NCI-H1930 (cell line): ENCODE measurements at regions not wholly inside any gene's neighbourhood (a gene's known extent, or its start where the extent isn't known, plus 50 kb on each side); places are given as distances from the start of the nearest gene placed in this dataset.

Experiments
- DNase-seq, 2 experiments: peaks; one replicate each; lab custom pipeline; 2025; lab: John Stamatoyannopoulos, UW

DNA sequence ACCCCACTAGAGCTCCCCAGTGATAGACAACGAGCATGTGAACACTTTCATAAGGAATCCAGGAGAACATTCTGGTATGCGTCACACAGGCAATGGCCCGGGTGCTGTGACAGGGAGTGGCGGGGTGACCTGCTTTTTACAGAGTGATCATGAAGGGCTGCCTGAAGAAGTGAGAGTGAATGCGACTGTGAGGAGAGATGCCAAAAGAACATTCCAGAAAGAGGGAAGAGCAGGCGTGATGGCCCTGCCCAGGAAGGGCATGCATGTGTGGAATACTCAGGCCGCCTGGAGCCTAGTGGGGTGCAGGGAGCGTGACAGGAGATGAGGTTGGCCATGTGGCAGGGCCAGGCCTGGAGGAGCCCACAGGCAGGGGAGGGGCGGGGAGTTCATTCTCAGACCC lies 53.8 kb downstream of the FZD10 start:
- DNase-seq: no peak

GRCh38 chr12:130218682-130219081 lies 56.4 kb downstream of the FZD10 start:
- no peak for DNase-seq

- DNase-seq: no peak
These were observed 57.9 kb downstream of the FZD10 start for GRCh38 chr12:130219929-130220705.

DNA sequence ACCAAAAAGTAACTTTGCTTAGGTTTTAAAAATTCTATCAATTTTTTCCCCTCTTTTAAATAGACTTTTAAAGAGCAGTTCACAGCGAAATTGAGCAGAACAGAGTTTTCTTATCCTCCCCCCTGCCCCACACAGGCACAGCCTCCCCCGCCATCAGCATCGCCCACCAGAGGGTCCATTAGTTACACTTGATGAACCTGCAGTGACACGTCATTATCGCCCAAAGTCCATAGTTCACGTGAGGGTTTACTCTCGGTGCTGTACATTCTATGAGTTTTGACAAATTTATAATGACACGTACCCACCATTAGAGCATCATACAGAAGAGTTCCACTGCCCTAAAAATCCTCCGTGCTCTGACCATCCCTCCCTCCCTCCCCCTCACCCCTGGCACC lies 58.4 kb downstream of the FZD10 start:
- no peak for DNase-seq

GRCh38 chr12:130222519-130223218 lies 60.4 kb downstream of the FZD10 start:
- no peak for DNase-seq

- no peak for DNase-seq
These were observed 61.5 kb downstream of the FZD10 start for GRCh38 chr12:130223767-130224244.

GRCh38 chr12:130224613-130225012 lies 62.3 kb downstream of the FZD10 start:
- no peak for DNase-seq

DNA sequence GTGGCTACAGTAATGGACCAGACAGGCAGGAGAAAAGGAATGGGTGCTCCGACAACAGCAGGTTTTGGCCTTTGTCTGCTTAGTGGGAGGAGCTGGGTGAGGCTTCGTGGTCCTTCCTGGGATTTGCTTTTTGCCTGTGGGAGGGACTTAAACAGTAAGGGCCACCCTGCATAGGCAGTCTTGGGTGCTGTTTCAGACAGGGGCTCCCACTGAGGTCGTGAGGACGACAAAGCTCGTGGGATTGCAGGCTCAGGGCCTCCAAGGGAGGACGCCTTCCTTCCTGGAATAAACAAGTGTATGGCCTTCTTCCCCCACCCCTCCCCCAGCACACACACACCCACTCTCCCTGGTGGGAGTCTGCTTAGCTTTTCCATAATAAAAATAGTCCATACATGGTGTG lies 63.1 kb downstream of the FZD10 start:
- DNase-seq: no peak

DNA sequence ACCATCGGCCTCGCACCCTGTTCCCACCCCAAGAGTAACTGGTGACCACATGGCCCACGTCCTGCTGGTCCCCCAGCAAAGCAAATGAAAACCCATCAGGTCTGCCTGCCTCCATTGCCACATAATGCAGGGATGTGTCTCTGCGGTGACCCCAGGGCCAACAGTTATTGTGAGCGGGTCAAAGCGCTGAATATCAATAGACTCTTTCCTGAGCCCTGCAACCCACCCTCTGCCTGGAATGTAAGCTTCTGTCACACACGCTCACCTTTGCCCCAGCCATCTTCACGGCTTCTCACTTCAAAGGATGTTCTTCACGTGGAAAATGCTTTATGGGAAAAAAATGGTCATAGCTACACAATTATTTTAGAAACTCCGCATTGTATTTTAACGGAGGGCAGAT lies 63.9 kb downstream of the FZD10 start:
- no peak for DNase-seq

DNA sequence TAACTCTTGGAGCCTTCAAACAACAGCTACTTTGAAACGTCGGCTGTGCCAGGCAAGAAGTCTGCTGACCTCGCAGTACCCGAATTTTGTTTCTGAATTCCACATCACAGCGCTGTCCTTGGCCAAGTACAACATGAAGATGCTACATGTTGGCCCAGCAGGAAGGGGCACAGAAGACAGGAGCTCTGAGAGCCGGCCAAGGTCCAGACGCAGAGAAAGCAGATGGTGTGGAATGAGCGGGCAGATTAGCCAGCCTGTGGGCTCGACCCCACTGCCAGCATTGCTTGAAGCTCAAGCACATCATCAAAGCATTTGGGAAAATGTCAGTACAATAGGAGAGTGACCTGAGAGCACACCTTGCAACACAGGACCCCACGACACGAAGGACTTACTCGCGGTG lies 64.5 kb downstream of the FZD10 start:
- DNase-seq: no peak

- DNase-seq: no peak
These were observed 65.4 kb downstream of the FZD10 start for GRCh38 chr12:130227641-130228040.

- no peak for DNase-seq
These were observed 74.2 kb downstream of the FZD10 start for GRCh38 chr12:130236446-130236845.

DNA sequence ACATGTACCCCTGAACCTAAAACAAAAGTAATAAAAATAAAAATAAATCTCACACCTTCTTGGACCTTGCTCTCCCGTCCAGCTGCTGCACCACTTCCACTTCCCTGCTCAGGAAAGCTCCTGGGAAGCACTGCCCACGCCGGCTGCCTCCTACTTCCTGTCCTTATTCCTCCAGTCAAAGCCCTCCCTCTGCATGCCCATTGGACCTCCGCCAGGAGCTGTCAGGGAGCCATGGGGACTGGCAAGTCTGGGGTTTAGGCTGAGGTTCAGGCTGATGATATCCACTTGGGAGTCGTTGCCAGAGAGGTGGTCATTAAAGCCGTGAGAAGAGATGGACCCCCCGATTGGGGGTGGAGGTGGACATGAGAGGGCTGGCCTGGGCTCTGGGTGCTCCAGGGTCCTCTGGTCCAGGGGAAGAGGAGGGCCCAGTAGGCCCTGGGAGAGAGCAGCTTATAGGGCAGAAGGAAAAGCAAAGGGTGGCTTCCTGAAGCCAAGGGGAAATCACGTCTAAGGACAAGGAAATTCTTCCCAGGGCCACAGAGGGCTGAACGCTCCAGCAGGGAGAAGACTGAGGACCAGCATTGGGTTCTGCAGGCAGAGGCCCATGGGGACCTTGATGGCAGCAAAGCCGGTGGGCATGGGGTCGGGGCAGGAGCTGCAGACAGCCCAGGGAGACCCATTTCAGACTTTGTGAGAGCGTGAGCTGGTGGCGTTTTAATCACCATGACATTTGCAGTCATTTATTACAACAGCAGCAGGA lies 78.7 kb downstream of the FZD10 start:
- no peak for DNase-seq

DNA sequence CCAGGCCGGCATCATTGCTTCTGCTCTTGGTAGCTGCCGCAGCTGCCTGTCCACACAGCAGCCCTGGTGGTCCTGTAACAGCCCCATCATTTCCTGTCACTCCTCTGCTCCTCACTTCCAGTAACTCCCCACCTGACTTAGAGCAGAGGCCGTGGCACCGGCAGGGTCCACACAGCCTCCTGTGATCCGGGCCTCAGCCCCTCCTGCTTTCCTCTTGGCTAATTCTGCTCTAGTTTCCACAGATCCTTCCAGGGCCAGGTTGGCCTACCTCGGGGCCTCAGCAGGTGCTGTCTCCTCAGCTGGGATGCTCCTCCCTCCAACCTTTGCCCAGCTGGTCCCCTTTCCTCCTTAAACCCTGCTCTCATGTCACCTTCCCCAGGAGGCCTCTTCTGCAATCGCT lies 80.2 kb downstream of the FZD10 start:
- DNase-seq: no peak

DNA sequence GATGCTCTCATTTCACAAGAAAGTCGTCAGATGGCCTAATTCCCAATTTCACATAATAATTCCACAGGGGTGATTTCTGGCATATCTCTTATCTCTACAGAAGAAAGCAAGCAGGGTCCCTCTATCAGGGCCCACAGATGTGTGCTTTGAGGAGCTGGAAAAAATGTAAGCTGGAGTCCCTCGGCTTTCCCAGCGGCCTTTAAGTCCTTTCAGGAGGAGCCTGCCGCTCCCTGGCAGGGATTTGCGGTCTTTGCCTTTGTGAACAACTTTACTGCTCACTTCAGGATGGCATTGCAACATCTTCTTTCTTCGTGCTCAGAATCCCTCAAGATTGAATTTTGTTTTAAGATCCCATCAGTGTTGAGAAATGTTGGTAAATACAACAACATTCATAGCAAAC lies 83.0 kb downstream of the FZD10 start:
- DNase-seq: no peak

DNA sequence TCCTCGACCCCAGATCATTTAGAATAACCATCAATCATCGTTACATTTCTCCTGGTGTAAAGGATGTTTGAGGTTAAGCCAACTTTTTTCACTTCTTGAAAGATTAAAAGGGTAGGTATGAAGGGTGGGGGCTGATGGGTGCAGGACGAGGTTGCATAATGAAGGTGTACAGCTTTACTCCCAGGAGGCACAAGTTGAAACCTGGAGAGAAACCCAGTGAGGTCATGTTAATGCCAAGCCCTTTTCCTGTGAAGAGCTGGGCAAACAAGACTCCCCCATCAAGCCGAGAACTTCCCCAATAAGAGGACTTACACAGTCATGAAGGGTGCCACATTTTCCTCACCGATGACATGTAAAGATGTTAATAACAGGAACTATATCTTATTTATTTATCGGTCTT lies 84.3 kb downstream of the FZD10 start:
- DNase-seq: no peak

- DNase-seq: no peak
These were observed 85.5 kb downstream of the FZD10 start for GRCh38 chr12:130247634-130248237.

DNA sequence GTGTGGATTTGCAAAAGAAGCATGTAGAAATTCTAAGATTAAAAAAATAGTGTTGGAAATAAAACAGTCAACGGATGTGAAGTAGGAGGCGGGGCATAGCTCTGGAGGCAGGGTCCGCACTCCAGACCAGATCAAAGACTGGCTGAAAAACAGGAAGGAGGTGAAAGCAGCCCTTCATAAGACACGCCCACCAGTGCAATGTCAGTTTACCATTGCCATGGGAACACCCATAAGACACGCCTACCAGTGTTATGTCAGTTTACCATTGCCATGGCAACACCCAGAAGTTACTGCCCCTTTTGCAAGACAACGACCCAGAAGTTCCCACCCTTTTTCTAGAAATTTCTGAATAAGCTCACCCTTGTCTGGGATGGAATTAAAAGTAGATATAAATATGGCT lies 87.1 kb downstream of the FZD10 start:
- no peak for DNase-seq

DNA sequence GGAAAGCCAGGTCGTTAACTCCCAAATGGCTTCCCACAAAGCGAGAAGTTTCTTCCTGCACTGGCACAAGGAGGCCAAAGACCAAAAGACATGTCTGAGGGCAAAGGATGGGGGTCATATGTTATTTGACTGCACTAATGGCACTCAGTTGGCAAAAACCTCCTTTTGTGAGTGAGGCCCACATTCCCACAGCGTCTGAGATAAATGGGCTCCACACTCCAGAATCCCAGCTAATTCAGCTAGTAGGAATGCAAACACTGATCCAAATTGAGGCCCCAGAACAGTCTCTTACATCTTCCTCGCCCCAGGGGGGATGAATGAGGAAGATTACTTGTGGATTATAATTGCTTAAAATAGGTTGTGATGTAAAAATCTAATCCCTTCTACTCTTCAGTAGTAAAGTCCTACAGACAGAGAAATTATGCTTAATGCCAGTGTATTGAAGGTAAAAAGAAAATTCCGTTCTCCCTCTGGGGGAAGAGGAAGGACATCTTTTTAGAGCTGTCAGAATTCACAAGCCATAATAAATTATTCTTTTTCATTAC lies 86.4 kb upstream of the PIWIL1 start:
- DNase-seq: no peak

DNA sequence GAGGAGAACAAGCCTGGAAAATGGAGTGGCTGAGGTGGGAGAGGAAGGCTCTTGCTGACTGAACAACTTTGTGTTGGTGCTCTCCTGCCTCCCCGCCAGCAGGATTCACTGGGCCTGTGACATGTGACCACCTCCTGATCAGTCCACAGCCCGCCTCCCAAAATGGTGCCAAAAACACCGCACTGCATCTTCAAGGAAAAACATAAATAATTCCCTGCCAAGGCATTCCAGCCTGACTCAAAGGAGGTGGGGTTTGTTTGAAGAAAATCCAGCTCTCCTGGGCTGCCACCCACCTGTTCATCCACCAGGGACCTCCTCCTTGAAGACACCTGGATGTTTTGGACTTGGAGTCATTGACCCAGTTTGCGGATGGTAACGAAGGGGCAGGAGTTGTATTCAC lies 83.8 kb upstream of the PIWIL1 start:
- no peak for DNase-seq

DNA sequence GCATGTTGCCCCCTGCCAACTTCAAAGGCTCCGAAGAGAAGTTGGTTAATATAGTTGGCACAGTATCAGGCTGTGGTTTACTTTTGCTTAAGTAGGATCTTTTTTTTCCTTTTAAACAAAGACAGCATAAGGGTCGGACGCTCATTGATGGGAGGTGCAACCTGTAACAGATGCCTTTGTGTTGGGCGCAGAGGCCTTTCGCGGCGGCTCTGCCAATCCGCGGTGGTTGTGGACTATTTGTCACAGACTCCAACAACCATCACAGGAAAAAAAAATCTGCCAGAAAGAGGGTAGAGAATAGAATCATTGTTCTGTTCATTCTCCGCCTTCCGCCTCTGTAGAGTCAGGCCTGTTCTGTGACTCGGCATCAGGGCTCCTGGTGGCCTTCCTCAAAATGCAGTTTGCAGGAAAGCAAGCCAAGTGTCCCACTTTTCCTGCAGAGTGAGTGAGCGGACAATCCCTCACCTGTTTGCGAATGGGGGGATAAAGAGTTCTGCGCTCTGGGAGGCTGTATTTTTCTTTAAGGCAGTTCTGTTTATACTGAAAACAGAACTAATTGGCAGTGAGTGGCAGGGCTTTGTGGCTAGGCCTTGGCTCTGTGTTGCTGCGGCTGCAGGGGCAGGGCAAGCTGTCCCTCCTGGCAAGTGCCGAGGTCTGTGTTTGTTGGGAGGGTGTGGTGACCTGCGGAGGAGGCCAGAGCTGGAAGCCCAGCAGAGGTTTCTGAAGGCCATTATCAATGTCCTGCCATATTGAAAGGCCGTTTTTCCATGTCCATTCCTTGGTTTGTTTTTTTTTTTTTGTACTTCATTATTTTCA lies 83.0 kb upstream of the PIWIL1 start:
- no peak for DNase-seq
